Transverse colon (tissue), 4 donors: ENCODE measurements at regions not wholly inside any gene's neighbourhood (a gene's known extent, or its start where the extent isn't known, plus 50 kb on each side); places are given as distances from the start of the nearest gene placed in this dataset.

ENCODE experiments used
- CTCF ChIP-seq, 5 experiments: fragments of 200-600 bp in 3 of 5; fragments of 450-650 bp in 2 of 5; sonication (generic) in 3 of 5; IDR thresholded peaks; 1 replicate in 2 of 5; 2 replicates in 3 of 5; pipeline ENCODE4 v1.5.1; 2016 to 2017; ENCODE audit warnings: antibody characterized with exemption in 5 of 5, inconsistent platforms in 3 of 5, mild to moderate bottlenecking in 2 of 5, moderate library complexity in 1 of 5
- POLR2A ChIP-seq: fragments of 450-650 bp; IDR thresholded peaks from one replicate; pipeline ENCODE4 v1.6.1; 2016; ENCODE audit warnings: antibody characterized with exemption, mild to moderate bottlenecking, moderate library complexity
- POLR2AphosphoS5 ChIP-seq, 3 donors: sonication (generic); formaldehyde crosslinking; IDR thresholded peaks; one replicate each; pipeline ENCODE4 v1.6.1; 2016; ENCODE audit warnings: antibody characterized with exemption in 3 of 3

- no peak for TF ChIP-seq CTCF (IDR thresholded peaks at IDR 0.05)
- TF ChIP-seq POLR2A, result no peak
- TF ChIP-seq POLR2AphosphoS5 (IDR thresholded peaks at IDR 0.05), result no peak
Observed at GRCh38 chr20:12627485-12627884, 381.3 kb upstream of the SPTLC3 start.
